Common myeloid progenitor, CD34-positive (primary cell): ENCODE measurements at regions not wholly inside any gene's neighbourhood (a gene's known extent, or its start where the extent isn't known, plus 50 kb on each side); places are given as distances from the start of the nearest gene placed in this dataset.
A peak's percentile ranks its signal among the peaks of the same experiment; 100 is the strongest.

Source experiments
- CTCF ChIA-PET: fragments of 350-600 bp; sonication (Branson Sonifier 250); formaldehyde crosslinking; loops from one replicate; lab custom pipeline; 2021; ENCODE audit warnings: antibody characterized with exemption; lab: Charles Lee
- POLR2A ChIA-PET: fragments of 350-600 bp; sonication (Branson Sonifier 250); formaldehyde crosslinking; loops from one replicate; lab custom pipeline; 2021; ENCODE audit warnings: antibody characterized with exemption; lab: Charles Lee
- DNase-seq, 3 donors: peaks; one replicate each; pipeline versions ENCODE4 v3.0.0 to v3.0.0-alpha.2; 2013
- H3K27ac ChIP-seq, 2 experiments: 1 replicate in 1 of 2; 2 replicates in 1 of 2; pipeline ENCODE4 v1.7.0; 2013; ENCODE audit warnings: inconsistent platforms in 2 of 2, low read length in 2 of 2, mild to moderate bottlenecking in 2 of 2, low read depth in 1 of 2, moderate library complexity in 1 of 2; ENCODE audit not compliant: severe bottlenecking in 2 of 2, insufficient read depth in 1 of 2, poor library complexity in 1 of 2
- H3K27me3 ChIP-seq, 5 experiments: replicated peaks in 2 of 5; 1 replicate in 3 of 5; 2 replicates in 2 of 5; pipeline versions ENCODE4 v1.6.1 to v1.7.0; 2013; ENCODE audit warnings: low read length in 4 of 5, mild to moderate bottlenecking in 2 of 5, moderate library complexity in 2 of 5, inconsistent platforms in 1 of 5; ENCODE audit not compliant: insufficient read depth in 5 of 5, control insufficient read depth in 4 of 5
- H3K36me3 ChIP-seq, 4 experiments: 1 replicate in 2 of 4; 2 replicates in 2 of 4; pipeline versions ENCODE4 v1.6.1 to v1.7.0; 2013; ENCODE audit warnings: low read length in 3 of 4, control low read depth in 1 of 4, mild to moderate bottlenecking in 1 of 4; ENCODE audit not compliant: control insufficient read depth in 4 of 4, insufficient read depth in 4 of 4
- H3K4me1 ChIP-seq, 4 experiments: 1 replicate in 3 of 4; 2 replicates in 1 of 4; pipeline versions ENCODE4 v1.6.1 to v1.7.1; 2013; ENCODE audit warnings: low read length in 3 of 4, mild to moderate bottlenecking in 3 of 4, control low read depth in 1 of 4, inconsistent platforms in 1 of 4, moderate library complexity in 1 of 4; ENCODE audit not compliant: control insufficient read depth in 4 of 4, insufficient read depth in 4 of 4; ENCODE audit errors: control extremely low read depth in 1 of 4
- H3K4me3 ChIP-seq, 7 experiments: 1 replicate in 4 of 7; 2 replicates in 3 of 7; pipeline versions ENCODE4 v1.5.1 to v1.7.0; 2013; ENCODE audit warnings: mild to moderate bottlenecking in 7 of 7, low read length in 6 of 7, moderate library complexity in 6 of 7, inconsistent platforms in 2 of 7, low read depth in 2 of 7, control low read depth in 1 of 7; ENCODE audit not compliant: insufficient read depth in 4 of 7, control insufficient read depth in 1 of 7; ENCODE audit errors: extremely low read depth in 1 of 7
- H3K9me3 ChIP-seq, 5 experiments: 1 replicate in 4 of 5; 2 replicates in 1 of 5; pipeline versions ENCODE4 v1.6.1 to v1.7.1; 2013; ENCODE audit warnings: low read length in 4 of 5, mild to moderate bottlenecking in 2 of 5, inconsistent platforms in 1 of 5, low read depth in 1 of 5, moderate library complexity in 1 of 5; ENCODE audit not compliant: control insufficient read depth in 4 of 5, insufficient read depth in 2 of 5; ENCODE audit errors: control extremely low read depth in 1 of 5
- WGBS: methylation state at CpG from one replicate; pipeline ENCODE4 v1.1.5; 2013; ENCODE audit not compliant: insufficient coverage; 5-methylcytosine and 5-hydroxymethylcytosine counted together

DNA sequence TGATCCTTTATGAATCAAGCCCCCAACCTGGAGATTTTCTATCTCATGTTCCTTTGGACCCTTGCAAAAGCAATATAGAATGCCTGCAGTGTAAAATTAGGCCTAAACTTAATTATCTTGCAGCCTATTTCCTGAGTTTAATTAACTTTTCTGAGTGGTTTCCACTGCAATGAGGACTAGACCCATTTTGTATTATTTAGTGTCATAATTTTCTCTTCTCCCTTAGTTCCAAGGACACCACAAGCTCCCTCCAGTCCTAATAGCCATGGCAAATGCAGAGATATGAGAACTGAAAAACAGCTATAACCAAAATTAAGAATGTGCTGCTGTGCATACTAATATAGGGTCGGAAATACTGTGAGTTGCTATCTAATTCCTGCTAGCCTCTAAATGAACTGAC, 90.9 kb upstream of the GRAMD2B start:
- no peaks in the 10 kb centered on the region for H3K4me1 ChIP-seq
- no peaks in the 10 kb centered on the region for H3K36me3 ChIP-seq
- no CpG with 5 or more reads among the region's 1 CpG for WGBS
- ChIA-PET CTCF (no interaction called here), POLR2A (no interaction called here)
- DNase-seq: no peak
- no peaks in the 10 kb centered on the region for H3K9me3 ChIP-seq
- peaks cover 0 to 3% (median 0%) of the 10 kb centered on the region in 5 experiments for H3K27me3 ChIP-seq
- H3K27ac ChIP-seq: no peak overlapping the region
- H3K4me3 ChIP-seq: no peak overlapping the region

DNA sequence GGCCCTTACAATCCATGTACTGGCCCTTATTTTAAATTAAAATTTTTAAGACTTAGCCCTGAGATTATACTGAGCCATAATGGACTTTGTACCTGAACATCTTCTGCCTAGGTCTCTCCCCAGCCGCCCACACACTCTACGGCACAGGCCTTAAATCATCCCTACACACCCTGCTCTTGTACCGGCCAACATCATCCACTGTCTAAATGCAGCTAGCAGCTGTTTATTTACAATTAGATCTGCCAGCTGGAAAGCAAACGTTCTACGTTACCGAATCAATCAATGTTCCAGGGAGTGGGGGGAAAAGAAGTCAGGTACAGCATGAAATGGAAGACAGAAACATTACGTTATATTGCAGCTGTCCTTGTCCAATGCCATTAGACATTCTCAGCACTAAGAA, 88.4 kb upstream of the GRAMD2B start:
- 100% methylated on average over 3 of the region's 7 CpGs for WGBS
- no peak overlapping the region for H3K27ac ChIP-seq
- ChIA-PET CTCF (interaction anchor here (0.9 kb wide), 1 partner anchor 19 kb away, joined by 3 read pairs; no protein-coding TSS in a partner anchor), POLR2A (no interaction called here)
- no peak overlapping the region for H3K4me3 ChIP-seq
- H3K36me3 ChIP-seq: no peaks in the 10 kb centered on the region
- no peaks in the 10 kb centered on the region for H3K27me3 ChIP-seq
- H3K9me3 ChIP-seq: no peaks in the 10 kb centered on the region
- no peaks in the 10 kb centered on the region for H3K4me1 ChIP-seq
- no peak for DNase-seq

DNA sequence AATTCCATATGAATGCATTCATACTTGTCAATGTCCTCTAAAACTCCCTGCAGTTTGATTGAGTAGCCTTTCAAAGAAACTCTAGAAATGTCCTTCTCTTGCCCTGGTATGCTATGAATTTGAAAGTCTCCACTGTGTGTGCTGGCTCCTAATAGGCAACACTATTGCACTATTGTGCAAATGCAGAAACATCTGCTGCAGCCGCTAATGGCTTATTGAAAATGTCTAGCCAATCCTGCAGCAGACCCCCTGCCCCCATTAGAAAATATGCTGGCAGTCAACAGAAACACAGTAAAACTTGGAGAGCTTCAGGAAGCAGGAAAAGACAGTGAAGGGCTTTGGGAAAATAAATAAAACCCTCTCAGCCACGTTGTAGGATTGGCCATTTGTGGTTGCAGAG, 87.3 kb upstream of the GRAMD2B start:
- ChIA-PET POLR2A (no interaction called here), CTCF (no interaction called here)
- H3K9me3 ChIP-seq: no peaks in the 10 kb centered on the region
- no peaks in the 10 kb centered on the region for H3K27me3 ChIP-seq
- H3K36me3 ChIP-seq: no peaks in the 10 kb centered on the region
- H3K4me3 ChIP-seq: no peak overlapping the region
- H3K4me1 ChIP-seq: no peaks in the 10 kb centered on the region
- 80% methylated on average over 2 of the region's 2 CpGs for WGBS
- H3K27ac ChIP-seq: no peak overlapping the region
- no peak for DNase-seq

DNA sequence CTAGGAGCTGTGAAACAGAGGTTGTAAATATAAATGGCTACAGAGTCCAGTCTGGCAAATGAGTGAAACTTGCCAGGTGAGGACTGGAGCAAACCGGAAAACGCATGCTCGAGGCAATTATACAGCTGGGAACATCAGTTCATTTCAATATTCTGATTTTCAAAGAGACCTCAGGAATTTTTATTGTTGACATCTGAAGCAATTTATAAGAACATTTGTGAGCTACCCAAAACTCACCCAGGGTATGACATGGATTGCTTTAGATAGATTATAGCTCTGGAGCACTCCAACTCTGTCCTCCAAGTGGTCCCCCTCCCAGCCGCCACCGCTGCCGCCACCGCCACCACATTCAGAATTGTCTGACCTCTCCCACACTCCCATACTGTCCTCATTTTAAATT, 84.6 kb upstream of the GRAMD2B start:
- no peak for DNase-seq
- 97% methylated on average over 7 of the region's 7 CpGs for WGBS
- H3K27me3 ChIP-seq: peaks cover 0 to 5% (median 0%) of the 10 kb centered on the region in 5 experiments
- H3K4me1 ChIP-seq: no peaks in the 10 kb centered on the region
- no peaks in the 10 kb centered on the region for H3K9me3 ChIP-seq
- no peak overlapping the region for H3K4me3 ChIP-seq
- H3K36me3 ChIP-seq: no peaks in the 10 kb centered on the region
- POLR2A ChIA-PET: no interaction called here
- H3K27ac ChIP-seq: no peak overlapping the region
- CTCF ChIA-PET: interaction anchor here (0.6 to 2.8 kb wide), 18 partner anchors 9 to 248 kb away, joined by 3 to 24 read pairs (median 4); no protein-coding TSS in a partner anchor

DNA sequence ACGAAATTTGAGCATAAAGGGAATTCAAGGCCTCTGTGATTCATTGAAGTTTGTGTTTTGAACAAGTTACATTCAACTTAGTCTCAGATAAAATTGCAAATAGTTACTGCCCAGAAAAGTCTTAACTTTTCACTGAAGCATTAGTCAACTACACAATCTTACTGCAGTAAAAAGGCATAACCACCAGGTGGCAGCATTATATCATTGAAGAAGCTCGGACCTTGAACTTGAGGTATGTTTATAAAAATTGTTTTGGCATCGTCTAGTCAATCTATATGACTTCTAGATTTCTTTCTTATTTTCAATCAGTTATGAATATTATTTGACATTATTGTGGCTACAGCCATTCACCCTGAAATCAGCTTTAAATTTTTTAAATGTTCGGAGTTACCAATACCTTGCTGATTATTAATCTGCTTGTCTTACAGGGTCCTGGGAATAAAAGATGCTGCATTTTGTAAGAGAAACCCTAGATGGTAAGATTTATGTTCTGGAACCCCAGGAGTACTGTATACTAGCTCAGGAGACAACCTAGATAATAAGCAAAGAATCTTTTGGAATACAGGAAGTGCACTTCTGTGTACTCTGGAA, 83.9 kb upstream of the GRAMD2B start:
- Histone ChIP-seq H3K36me3 (no peaks in the 10 kb centered on the region), H3K4me3 (no peak overlapping the region), H3K27ac (no peak overlapping the region), H3K27me3 (peaks cover 0 to 5% (median 0%) of the 10 kb centered on the region in 5 experiments), H3K9me3 (no peaks in the 10 kb centered on the region), H3K4me1 (no peaks in the 10 kb centered on the region)
- ChIA-PET CTCF (interaction anchor here (0.7 to 2.8 kb wide), 13 partner anchors 8 to 262 kb away, joined by 3 to 24 read pairs (median 6); partner anchors contain the start of gene PHAX), POLR2A (interaction anchor here (0.6 kb wide), 1 partner anchor 63 kb away, joined by 4 read pairs; no protein-coding TSS in a partner anchor)
- 100% methylated on average over 1 of the region's 4 CpGs for WGBS
- peak; percentile 61 to 83 (median 75) for DNase-seq

DNA sequence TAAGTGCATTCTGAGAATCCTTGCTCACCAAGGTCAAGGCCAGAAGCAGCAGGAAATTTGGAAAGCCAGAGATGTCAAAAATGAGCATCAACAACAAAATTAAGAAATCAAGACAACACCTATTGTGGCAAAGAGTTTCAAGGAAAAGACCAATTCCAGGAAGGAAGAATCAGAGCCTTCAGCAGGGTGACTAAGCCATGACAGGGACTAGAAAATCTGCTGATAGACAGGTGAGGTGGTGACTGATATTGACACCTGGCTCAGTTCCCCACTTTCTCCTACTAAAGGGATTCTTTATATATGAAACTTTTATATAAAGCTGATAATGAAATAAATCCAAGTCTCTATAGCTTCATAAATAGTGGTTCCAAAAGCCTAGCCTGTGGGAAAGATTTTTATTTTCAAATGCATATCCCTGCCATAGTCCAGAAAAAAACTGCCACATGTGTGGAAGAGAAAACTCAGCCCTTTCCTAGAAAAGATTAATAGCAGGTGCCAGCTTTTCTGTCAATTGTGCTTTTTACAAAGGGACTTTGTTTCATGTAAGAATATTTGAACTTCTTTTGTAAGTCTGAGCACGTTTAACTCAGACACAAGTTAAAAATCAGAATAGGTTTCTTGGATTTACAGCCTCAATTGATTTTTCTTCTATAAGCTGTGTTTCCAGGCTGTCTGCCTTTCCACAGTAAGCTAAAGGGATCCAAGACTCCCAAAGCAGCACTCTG, 81.1 kb upstream of the GRAMD2B start:
- ChIA-PET CTCF (interaction anchor here (1.1 to 2.1 kb wide), 5 partner anchors 9 to 201 kb away, joined by 3 to 7 read pairs (median 4); no protein-coding TSS in a partner anchor), POLR2A (interaction anchor here (0.6 kb wide), 1 partner anchor 761 kb away, joined by 3 read pairs; no protein-coding TSS in a partner anchor)
- no CpG with 5 or more reads among the region's 1 CpG for WGBS

More for the DNA sequence above, 81.1 kb upstream of the GRAMD2B start:
- DNase-seq: no peak
- H3K27me3 ChIP-seq: peaks cover 0 to 13% (median 2%) of the 10 kb centered on the region in 5 experiments
- no peaks in the 10 kb centered on the region for H3K36me3 ChIP-seq
- H3K9me3 ChIP-seq: no peaks in the 10 kb centered on the region
- H3K4me3 ChIP-seq: no peak overlapping the region
- H3K4me1 ChIP-seq: no peaks in the 10 kb centered on the region
- H3K27ac ChIP-seq: no peak overlapping the region
